Mesodermal cell (in vitro differentiated cells): ENCODE measurements at regions not wholly inside any gene's neighbourhood (a gene's known extent, or its start where the extent isn't known, plus 50 kb on each side); places are given as distances from the start of the nearest gene placed in this dataset.
A peak's percentile ranks its signal among the peaks of the same experiment; 100 is the strongest.
"Not testable (repeated sequence)": the region's sequence is repeated elsewhere in the genome, so short reads cannot be mapped to it uniquely, and the experiment has no call there.

Source experiments
- H3K27ac ChIP-seq: 2 replicates; pipeline ENCODE4 v1.7.0; 2013; ENCODE audit warnings: mild to moderate bottlenecking, low read depth, low read length, moderate library complexity; ENCODE audit not compliant: severe bottlenecking
- H3K36me3 ChIP-seq: 2 replicates; pipeline ENCODE4 v1.7.1; 2013; ENCODE audit warnings: mild to moderate bottlenecking, low read length, moderate library complexity; ENCODE audit not compliant: control insufficient read depth, insufficient read depth
- H3K4me1 ChIP-seq: one replicate; pipeline ENCODE4 v1.7.1; 2013; ENCODE audit warnings: mild to moderate bottlenecking, low read length; ENCODE audit not compliant: insufficient read depth, control insufficient read depth, poor library complexity, severe bottlenecking
- H3K4me3 ChIP-seq: 2 replicates; pipeline ENCODE4 v1.7.0; 2013; ENCODE audit warnings: low read length, control low read depth, mild to moderate bottlenecking; ENCODE audit not compliant: insufficient read depth, poor library complexity, severe bottlenecking; ENCODE audit errors: extremely low read depth
- H3K9me3 ChIP-seq: 2 replicates; pipeline ENCODE4 v1.7.1; 2013; ENCODE audit warnings: mild to moderate bottlenecking, low read length, moderate library complexity; ENCODE audit not compliant: control insufficient read depth
- WGBS, 2 experiments: methylation state at CpG; one replicate each; pipeline ENCODE4 v1.1.5; 2013; ENCODE audit warnings: missing lambda C conversion rate in 2 of 2; ENCODE audit not compliant: insufficient coverage in 2 of 2; 5-methylcytosine and 5-hydroxymethylcytosine counted together

DNA sequence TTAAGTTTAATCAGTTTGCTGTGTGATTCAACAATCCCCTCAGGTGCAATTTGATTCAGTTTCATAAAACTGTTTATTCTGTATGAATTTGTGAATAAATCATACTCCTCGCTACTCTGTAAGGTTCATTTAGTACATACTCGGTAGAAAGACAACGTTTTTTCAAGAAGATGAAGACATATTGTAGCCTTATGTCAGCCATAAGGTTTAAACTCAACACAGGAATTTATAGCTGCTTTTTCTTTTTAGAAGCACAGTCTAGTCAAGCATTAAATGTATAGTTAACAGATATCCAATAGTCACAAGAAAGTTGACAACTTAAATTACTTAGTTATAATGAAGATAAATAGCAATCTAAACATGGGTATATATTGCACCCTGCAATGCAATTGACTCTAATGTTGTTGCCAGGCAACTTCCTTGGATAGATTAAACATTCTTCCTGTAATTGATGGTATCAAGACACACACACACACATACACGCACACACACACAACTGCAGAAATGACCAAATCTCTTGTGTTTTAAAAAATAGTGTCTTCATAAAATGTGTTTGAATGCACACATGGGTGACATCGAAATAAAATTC lies 151.5 kb upstream of the MGAT4C start:
- no peak overlapping the region for H3K27ac ChIP-seq
- H3K4me3 ChIP-seq: no peak overlapping the region
- no peaks in the 10 kb centered on the region for H3K36me3 ChIP-seq
- no peaks in the 10 kb centered on the region for H3K9me3 ChIP-seq
- H3K4me1 ChIP-seq: no peaks in the 10 kb centered on the region
- WGBS, 2 experiments: 94% methylated on average over 3 of the region's 5 CpGs

DNA sequence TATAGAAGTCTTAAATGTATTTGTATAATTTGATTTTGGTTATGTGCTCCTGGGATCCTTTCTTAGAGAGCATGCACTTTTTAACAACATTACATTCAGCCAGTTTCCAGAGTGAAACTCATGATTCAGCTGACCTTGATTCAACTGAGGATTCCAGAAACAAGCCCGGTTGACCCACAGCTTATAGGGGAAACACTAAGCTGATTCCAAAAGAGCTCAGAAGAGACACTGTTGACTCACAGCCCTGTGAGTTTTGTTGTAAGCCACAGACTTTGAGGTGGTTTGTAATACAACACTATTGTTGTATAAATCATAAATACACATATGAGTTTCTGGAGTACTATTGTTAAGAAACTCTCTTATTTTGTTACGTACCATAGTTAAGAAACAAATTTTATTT lies 133.8 kb upstream of the MGAT4C start:
- no peaks in the 10 kb centered on the region for H3K36me3 ChIP-seq
- no peaks in the 10 kb centered on the region for H3K4me1 ChIP-seq
- H3K27ac ChIP-seq: no peak overlapping the region
- WGBS, 2 experiments: 100% methylated on average over 1 of the region's 2 CpGs; no CpG with 5 or more reads in 1 of the 2 experiments
- H3K9me3 ChIP-seq: no peaks in the 10 kb centered on the region
- H3K4me3 ChIP-seq: no peak overlapping the region

DNA sequence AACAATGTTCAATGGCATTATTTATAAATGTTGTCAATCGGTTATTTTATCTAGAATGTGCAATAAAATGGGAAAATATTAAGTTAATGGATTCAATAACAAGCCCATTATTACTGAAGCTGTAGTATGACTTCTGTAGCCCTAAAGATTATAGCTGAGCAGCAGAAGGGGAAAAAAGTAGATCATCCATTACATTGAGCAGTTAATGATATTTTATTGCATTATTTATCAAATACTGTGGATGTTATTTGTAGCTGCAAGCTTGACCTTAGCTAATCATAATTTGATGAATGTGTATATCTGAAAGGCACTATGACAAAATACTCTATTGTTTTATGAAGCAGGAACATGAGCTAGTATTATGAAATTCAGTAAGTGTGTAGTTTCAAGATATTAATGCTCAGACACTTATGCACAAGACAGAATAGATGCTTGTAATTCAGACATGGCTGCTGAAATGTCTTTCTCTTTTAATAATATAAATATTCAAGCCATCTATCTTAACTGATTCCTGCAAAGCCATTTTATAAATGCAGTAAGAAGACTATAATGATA lies 131.5 kb upstream of the MGAT4C start:
- H3K9me3 ChIP-seq: no peaks in the 10 kb centered on the region
- WGBS, 2 experiments: no CpG with 5 or more reads among the region's 1 CpG
- no peaks in the 10 kb centered on the region for H3K36me3 ChIP-seq
- H3K27ac ChIP-seq: no peak overlapping the region
- H3K4me1 ChIP-seq: no peaks in the 10 kb centered on the region
- no peak overlapping the region for H3K4me3 ChIP-seq

DNA sequence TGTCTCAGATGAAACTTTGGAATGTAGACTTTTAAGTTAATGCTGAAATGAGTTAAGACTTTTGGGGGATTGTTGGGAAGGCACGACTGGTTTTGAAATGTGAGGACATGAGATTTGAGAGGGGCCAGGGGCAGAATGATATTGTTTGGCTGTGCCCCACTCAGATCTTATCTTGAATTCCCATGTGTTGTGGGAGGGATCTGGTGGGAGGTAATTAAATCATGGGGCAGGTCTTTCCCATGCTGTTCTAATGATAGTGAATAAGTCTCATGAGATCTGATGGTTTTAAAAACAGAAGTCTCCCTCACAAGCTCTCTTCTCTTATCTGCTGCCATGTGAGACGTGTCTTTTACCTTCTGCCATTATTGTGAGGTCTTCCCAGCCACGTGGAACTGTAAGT lies 127.6 kb upstream of the MGAT4C start:
- not testable (repeated sequence) for H3K27ac ChIP-seq, H3K9me3 ChIP-seq, H3K4me1 ChIP-seq, H3K36me3 ChIP-seq, H3K4me3 ChIP-seq
- WGBS, 2 experiments: 100% methylated on average over 1 of the region's 3 CpGs

DNA sequence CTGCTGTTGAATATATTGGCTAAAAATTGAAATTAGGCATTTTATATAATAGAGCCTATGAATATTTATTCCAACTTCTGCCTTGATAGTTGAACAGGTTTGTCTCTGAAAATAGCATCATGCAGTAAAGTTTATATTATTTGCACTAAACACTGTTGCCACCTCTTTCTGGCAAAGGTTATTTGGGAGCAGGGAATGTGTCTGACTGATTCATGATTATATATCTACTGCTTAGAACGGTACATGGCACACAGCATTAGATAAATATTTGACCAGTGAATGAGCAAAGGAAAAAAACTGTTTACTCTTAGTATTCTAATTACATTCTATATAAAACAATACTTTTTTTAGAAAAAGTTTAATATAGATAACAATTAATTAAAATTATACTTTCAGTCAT lies 123.1 kb upstream of the MGAT4C start:
- H3K4me3 ChIP-seq: no peak overlapping the region
- WGBS, 2 experiments: no CpG with 5 or more reads among the region's 1 CpG
- no peak overlapping the region for H3K27ac ChIP-seq
- peaks cover 4% of the 10 kb centered on the region for H3K9me3 ChIP-seq
- H3K36me3 ChIP-seq: no peaks in the 10 kb centered on the region
- no peaks in the 10 kb centered on the region for H3K4me1 ChIP-seq

DNA sequence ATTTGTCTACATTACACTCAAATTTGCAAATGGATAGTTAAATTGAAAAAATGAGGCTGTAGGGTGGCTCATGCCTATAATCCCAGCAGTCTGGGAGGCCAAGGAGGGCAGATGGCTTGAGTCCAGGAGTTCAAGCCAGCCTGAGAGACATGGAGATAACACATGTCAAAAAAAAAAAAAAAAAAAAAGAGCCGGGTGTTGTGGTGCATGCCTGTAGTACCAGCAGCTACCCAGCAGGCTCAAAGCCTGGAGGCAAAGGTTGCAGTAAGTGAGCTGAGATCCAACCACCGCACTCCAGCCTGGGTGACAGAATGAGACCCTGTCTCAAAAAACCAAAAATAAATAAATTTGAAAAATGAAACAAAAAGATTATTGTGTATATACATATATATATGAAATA lies 119.9 kb upstream of the MGAT4C start:
- no CpG with 5 or more reads among the region's 2 CpGs for WGBS, 2 experiments
- no peaks in the 10 kb centered on the region for H3K4me1 ChIP-seq
- no peaks in the 10 kb centered on the region for H3K36me3 ChIP-seq
- no peaks in the 10 kb centered on the region for H3K9me3 ChIP-seq
- H3K27ac ChIP-seq: no peak overlapping the region
- no peak overlapping the region for H3K4me3 ChIP-seq

DNA sequence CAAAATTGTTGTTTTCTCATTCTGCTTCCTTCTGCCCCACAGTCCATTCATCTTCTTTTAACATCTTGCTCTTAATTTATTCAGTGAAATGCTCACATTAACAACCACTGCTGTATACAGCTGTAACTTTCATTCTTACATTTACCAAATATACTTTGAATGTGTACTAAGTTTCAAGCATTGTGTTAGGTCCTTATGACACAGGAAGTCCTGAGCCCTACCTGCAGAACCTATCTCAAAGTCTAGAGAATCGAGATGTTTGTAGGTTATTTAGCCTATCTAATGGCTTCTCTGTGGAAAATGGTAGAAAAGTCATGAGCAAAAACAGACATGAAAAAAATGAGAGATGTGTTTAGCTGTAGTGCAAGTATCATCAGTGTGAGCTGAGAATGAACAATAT lies 117.6 kb upstream of the MGAT4C start:
- WGBS, 2 experiments: 100% methylated on average over 1 of the region's 1 CpG
- no peak overlapping the region for H3K4me3 ChIP-seq

DNA sequence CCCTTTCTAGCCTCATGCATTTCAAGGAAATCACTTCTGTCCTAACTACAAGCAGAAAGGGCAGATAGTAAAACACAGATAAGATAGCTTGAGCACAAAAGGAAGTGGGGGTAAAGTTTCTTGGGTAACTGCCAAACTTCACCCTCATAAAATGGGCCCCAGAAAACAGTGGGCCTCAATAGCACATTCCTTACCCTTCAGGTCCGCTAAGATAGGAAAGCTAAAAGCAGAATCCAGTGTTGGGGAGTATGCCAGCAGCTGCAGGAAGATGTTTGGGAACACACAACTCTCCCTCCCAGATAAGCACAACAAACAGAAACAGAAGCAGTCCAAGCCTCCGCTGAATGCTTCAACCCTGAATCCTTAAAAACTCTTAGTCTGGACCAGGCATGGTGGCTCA lies 110.9 kb upstream of the MGAT4C start:
- no peaks in the 10 kb centered on the region for H3K9me3 ChIP-seq
- no peak overlapping the region for H3K4me3 ChIP-seq
- no peaks in the 10 kb centered on the region for H3K4me1 ChIP-seq
- no peaks in the 10 kb centered on the region for H3K36me3 ChIP-seq
- peak overlapping the region; percentile 12 for H3K27ac ChIP-seq
- WGBS, 2 experiments: 100% methylated on average over 1 of the region's 2 CpGs

More for the DNA sequence above, 117.6 kb upstream of the MGAT4C start:
- H3K36me3 ChIP-seq: no peaks in the 10 kb centered on the region
- H3K27ac ChIP-seq: no peak overlapping the region
- H3K9me3 ChIP-seq: no peaks in the 10 kb centered on the region
- no peaks in the 10 kb centered on the region for H3K4me1 ChIP-seq

DNA sequence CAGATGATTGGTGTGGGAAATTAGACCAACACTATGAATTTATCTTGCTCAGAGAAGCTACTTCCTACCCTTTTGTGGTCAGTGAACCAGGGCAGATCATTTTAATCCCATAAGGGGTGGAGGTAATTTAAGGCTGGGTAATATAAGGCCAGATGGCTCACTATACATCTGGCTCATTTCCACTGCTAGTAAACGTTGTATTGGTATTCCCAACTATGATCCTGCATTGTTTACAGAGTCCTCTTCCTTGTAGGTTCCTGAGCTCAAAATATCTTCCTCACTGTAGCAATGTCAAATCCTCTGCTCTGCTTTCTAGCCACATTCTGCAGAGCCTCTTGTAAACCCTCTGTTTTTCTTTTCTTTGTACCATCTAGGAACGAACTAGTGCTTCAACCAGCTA lies 93.0 kb upstream of the MGAT4C start:
- no peaks in the 10 kb centered on the region for H3K36me3 ChIP-seq
- 49 to 67% methylated on average over 1 to 2 of the region's 2 CpGs for WGBS, 2 experiments
- H3K27ac ChIP-seq: no peak overlapping the region

DNA sequence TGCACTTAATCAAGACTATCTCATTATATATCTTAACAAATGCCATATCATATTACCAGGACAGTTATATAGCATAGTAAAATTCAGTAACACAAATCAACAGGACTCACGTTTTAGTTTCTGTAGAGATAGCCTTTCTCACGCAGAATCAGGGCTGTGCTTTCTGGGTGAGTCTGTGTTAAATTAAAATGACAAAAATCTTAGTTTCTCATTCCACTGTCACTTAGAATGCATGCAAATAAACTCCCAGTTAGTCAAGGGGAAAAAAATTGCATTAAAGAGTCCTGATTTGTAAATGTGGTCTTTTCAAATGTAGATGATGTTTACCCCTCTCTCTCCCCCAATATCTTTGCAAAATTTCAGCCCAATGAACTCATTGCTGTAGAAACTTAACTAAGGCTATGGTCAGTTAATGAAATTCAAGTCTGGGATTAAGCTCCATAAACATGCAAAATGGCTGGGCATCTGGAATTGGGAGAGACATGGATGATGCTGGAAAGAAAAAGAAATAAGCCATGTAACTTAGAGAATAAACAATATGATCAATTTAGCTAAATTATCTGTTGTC lies 77.8 kb upstream of the MGAT4C start:
- no peaks in the 10 kb centered on the region for H3K9me3 ChIP-seq
- H3K4me1 ChIP-seq: no peaks in the 10 kb centered on the region
- H3K27ac ChIP-seq: no peak overlapping the region
- WGBS, 2 experiments: no CpG with 5 or more reads among the region's 2 CpGs
- H3K36me3 ChIP-seq: no peaks in the 10 kb centered on the region
- H3K4me3 ChIP-seq: no peak overlapping the region

More for the DNA sequence above, 93.0 kb upstream of the MGAT4C start:
- no peaks in the 10 kb centered on the region for H3K9me3 ChIP-seq
- no peaks in the 10 kb centered on the region for H3K4me1 ChIP-seq
- no peak overlapping the region for H3K4me3 ChIP-seq

DNA sequence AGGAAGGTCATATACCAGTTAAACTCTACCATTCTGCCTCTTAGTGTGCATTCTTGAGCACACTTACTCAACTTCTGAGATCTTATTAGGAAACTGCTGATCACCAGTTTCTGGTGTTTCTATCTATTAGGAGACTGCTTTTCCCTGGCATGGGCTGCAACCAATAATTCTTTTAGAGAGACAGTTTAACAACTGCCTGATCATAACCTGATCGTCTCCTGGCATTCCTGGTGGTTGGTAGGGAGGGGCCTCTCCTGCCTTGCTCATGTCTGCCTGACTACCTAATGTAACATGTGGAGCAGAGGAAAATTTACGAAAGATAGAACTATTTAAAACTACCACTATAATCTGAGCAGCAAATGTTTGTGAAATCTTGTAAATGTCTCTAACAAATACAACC lies 75.3 kb upstream of the MGAT4C start:
- no CpG with 5 or more reads among the region's 2 CpGs for WGBS, 2 experiments
- no peaks in the 10 kb centered on the region for H3K9me3 ChIP-seq
- no peaks in the 10 kb centered on the region for H3K4me1 ChIP-seq
- no peak overlapping the region for H3K4me3 ChIP-seq
- H3K27ac ChIP-seq: peak overlapping the region; percentile 26
- H3K36me3 ChIP-seq: no peaks in the 10 kb centered on the region
